Fibroblast of skin of left biceps (primary cell): ENCODE measurements at regions not wholly inside any gene's neighbourhood (a gene's known extent, or its start where the extent isn't known, plus 50 kb on each side); places are given as distances from the start of the nearest gene placed in this dataset.
A peak's percentile ranks its signal among the peaks of the same experiment; 100 is the strongest.

Source experiments
- DNase-seq, 2 experiments: peaks; one replicate each; pipeline ENCODE4 v3.0.0-alpha.2; 2013; ENCODE audit warnings: low read depth in 2 of 2

GRCh38 chr1:56356376-56356990 is 222.9 kb downstream of the PLPP3 start:
- no peak for DNase-seq

DNA sequence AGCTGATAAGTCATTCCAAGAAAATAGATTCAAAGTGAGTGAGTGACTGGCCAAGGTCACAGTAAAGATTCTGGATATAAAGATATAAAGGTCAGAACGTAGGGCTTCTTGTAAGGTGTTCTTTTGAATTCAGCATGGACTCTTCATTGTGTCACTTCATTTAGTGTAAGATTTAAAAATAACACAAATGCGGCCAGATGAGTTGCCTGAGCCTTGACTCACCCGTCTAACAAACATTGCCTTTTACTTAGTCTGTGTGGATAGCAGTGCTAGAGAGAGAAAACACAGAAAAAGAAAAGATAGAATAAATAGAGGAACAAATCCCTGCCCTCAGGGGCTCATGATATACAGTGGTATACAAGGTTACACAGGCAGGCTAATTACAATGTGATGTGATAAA is 223.4 kb downstream of the PLPP3 start:
- DNase-seq = no peak

DNA sequence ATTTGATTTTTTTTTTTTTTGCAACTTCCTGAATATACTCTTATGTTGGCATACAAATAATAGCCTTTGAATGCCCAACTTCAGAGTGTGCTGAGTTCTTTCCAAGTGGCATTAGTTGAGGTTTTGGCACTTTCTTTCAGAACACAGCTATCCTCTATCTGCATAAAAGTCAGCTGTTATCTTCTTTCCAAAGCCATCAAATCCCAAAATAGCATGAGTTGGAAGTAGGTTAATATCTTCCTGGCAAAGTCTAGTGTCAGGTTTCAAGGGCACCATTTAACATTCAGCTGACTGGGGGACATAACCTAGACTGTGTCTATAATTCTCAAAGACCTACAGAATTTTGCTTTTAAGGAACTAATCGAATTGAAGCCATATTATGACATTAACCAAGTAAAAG is 223.9 kb downstream of the PLPP3 start:
- no peak for DNase-seq

- DNase-seq = no peak
Measured at GRCh38 chr1:56345831-56346230, 233.5 kb downstream of the PLPP3 start.

GRCh38 chr1:56340977-56341376 is 238.4 kb downstream of the PLPP3 start:
- no peak for DNase-seq

DNA sequence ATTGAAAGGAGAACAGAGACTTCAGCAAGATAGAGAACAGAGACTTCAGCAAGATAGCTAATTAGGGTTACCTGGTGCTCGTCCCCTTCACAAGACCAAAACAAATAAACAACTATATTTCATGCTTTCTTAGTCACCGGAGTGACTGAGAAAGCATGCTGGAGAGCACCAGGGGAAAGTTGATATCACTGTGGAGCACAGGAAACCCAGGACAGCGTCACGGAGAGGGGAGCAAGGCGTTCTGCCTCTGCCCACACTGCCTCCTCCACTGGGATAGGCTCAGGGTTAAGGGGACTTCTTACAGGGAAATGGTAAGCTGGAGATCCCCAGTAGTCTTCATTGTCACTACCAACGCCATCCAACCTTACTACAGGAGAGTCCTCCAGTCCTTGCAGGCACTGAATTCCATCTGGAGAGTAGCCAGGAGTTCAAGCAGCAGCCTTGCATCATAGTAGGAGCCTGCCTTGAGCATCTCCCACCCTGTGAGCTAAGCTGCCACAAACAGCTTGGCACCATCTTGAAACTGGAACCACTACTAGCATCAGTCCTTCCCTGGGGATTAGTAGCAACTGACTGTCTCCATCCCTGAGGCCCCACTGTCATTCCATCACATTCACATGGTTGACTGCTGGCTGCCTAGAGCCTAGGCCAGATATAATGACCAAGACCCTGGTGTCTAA is 239.4 kb downstream of the PLPP3 start:
- DNase-seq = no peak

- DNase-seq = no peak
Measured at GRCh38 chr1:56339093-56339492, 240.3 kb downstream of the PLPP3 start.

DNA sequence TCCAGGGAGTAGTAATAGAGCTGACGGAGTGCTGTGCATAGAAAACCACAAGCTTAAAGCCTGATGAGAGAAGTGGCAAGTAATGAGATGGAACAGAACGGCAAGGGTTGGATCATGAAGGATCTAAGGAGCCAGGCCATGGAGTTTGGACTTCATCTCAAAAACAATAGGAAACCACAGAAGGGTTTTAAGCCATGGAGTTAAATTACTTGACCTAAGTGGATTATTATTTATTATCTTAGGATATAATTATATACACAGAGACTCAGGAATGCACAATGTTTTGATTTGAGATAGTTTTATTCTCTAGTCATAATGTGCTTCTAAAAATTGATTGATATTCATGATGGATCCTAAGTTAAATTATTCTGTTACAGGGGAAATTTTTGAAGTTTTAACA is 242.4 kb downstream of the PLPP3 start:
- DNase-seq = no peak

GRCh38 chr1:56335394-56335793 is 244.0 kb downstream of the PLPP3 start:
- no peak for DNase-seq

DNA sequence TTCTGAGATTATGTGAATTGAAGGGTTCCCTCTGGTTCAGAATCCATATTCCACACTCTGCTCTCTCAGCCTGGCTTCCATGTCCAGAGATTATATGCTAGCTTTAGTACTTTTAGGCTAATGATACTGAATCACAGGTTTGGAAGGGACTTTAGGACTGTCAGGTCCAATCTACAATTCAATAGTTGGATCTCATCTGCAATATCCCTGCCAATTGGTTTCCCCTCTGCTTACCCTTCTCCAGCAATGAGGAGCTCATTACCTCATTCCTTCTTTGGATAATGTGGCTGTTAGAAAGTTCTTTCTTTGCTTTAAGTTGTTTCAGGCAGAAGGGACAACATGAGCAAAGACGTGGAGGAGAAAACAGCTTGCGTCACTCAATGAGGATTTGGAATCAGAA is 245.3 kb downstream of the PLPP3 start:
- DNase-seq = no peak

DNA sequence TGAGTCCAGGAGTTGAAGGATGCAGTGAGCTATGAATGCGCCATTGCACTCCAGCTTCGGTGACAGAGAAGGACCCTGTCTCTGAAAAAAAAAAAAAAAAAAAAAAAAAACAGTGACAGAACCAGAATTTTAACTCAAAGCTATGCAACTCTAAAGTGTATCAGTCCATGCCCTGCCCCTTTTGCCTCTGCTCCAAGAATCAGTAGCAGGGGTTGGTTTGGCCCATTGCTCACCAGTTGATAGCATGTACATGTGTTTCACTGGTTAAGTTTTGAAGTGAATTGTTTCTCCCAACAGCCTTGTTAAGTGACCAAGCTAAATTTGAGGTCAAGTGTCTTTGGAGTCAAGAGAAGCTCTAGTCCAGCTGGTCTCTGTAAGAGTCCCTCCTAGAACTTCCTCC is 245.9 kb downstream of the PLPP3 start:
- no peak for DNase-seq

- no peak for DNase-seq
Measured at GRCh38 chr1:56331892-56332567, 247.3 kb downstream of the PLPP3 start.

DNA sequence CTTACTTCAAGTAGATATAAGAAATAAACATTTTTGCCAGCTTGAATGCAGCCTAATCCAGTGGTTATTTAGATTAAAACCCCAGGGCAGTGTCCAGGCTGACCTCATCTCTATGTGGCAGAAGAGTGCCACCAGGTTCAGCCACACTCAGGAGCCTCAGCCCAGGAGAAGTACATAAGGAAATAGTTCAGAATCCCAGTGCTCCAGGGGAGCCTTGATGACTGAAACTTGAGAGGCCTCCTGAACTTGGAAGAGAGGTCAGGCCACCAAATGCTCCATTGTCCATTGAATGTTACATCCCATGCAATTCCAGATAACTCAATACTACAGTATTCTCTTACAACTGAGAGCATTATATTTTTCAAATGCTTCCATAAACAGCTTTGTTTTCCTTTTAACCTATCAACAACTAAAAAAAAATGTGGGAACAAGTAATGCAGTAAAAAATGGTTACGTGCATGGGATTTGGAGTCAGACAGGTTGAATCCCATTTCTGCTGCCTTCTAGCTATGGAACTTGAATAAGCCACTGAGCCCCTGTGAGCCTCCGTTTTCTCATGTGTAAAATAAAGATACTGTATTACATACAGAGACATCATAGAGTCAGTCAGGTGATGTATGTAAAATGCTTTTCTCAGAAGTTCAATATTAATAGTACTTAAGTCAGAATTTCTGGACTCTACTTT is 248.0 kb downstream of the PLPP3 start:
- no peak for DNase-seq

- peak; percentile 44 to 52 for DNase-seq
Measured at GRCh38 chr1:56330391-56331026, 248.9 kb downstream of the PLPP3 start.

GRCh38 chr1:56329970-56330369 is 249.4 kb downstream of the PLPP3 start:
- no peak for DNase-seq

DNA sequence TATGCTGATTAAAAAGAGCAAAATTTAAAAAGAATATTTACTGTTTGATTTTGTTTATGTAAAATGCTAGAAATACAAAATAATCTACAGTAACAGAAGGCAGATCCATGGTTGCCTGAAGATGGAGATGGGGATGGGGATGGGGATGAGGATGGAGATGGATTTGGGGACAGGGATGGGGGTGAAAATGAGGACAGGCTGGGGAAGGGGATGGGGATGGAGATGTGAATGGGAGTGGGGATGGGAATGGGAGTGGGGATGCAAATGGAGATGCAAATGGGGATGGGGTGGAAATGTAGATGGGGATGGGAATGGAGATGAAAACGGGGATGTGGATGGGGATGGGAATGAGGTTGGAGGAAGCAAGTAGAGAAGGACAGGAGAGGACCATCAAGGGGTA is 252.2 kb downstream of the PLPP3 start:
- no peak for DNase-seq

- DNase-seq = no peak
Measured at GRCh38 chr1:56326056-56326455, 253.3 kb downstream of the PLPP3 start.

- no peak for DNase-seq
Measured at GRCh38 chr1:56324504-56324903, 254.9 kb downstream of the PLPP3 start.

GRCh38 chr1:56322211-56322610 is 257.2 kb downstream of the PLPP3 start:
- no peak for DNase-seq

GRCh38 chr1:56321150-56321490 is 258.2 kb downstream of the PLPP3 start:
- no peak for DNase-seq

DNA sequence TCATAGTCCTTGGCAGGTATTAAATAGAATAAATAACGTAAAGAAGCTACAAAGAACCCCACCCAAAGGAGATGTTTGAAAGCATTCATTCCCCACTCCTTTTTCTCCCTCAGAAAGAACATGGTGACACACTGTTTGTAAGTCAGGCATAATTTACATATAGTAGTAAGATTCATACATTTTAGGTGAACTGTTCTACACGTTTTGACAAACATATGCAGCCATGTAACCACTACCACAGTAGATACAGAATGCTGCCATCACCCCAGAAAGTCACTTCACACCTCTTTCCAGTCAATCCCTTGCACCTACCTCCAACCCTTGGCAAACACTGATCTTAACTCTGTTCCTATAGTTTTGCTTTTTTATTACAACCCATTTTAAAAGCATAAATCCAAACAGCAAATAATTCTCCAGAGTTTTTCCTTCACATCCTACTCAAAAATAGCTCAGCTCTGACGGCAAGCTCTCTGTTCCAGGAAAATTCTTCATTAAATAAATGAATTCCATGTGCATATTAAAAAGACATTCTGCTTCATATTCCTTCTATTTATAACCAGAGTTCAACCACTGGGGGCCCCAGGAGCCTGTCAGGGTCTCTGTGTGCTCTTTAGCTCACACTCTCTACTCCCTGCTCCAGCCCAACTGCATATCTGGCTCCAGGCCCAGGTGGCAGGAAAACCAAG is 258.8 kb downstream of the PLPP3 start:
- DNase-seq = no peak

DNA sequence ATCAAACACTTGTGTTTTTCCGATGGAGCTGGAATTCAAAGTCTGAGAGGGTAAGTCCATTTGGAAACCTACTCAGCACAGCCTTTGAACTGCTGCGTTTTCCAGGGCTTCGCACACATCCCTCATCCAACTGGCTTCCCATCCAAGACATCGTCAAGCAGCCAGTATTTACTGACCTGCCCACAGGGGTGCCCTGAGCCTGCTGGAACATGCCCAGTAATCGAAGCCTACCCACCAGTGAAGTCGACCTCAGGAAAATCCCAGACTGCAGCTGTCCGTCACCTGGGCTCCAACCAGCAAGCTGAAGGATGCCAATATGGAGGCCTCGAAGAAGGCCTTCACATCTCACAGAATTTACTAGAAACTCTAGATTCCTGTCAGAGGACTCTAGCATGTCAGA is 261.6 kb downstream of the PLPP3 start:
- DNase-seq = no peak
